ENCODE measurements at regions not wholly inside any gene's neighbourhood (a gene's known extent, or its start where the extent isn't known, plus 50 kb on each side); places are given as distances from the start of the nearest gene placed in this dataset.
"Not testable (repeated sequence)": the region's sequence is repeated elsewhere in the genome, so short reads cannot be mapped to it uniquely, and the experiment has no call there.

- no peak for FAIRE-seq
- TF ChIP-seq POLR2AphosphoS5 (IDR thresholded peaks at IDR 0.05; ENCODE audit: low read depth, low read length) (no peak), POLR2A (IDR thresholded peaks at IDR 0.05; ENCODE audit: low read depth, low read length) (no peak), TAF1 (IDR thresholded peaks at IDR 0.05; ENCODE audit: borderline replicate concordance, low read depth, low read length) (no peak)
- no peak for DNase-seq (ENCODE audit: insufficient read length)
Measured at GRCh38 chr11:38153985-38154384, 1555.9 kb upstream of the RAG2 start.

GRCh38 chr11:38143852-38144251 lies 1545.8 kb upstream of the RAG2 start:
- no peak for FAIRE-seq
- no peak for TF ChIP-seq POLR2AphosphoS5 (IDR thresholded peaks at IDR 0.05; ENCODE audit: low read depth, low read length)
- TF ChIP-seq TAF1 (IDR thresholded peaks at IDR 0.05; ENCODE audit: borderline replicate concordance, low read depth, low read length) = no peak
- no peak for TF ChIP-seq POLR2A (IDR thresholded peaks at IDR 0.05; ENCODE audit: low read depth, low read length)

GRCh38 chr11:38138972-38139371 lies 1540.9 kb upstream of the RAG2 start:
- no peak for TF ChIP-seq POLR2A (IDR thresholded peaks at IDR 0.05; ENCODE audit: low read depth, low read length)
- TF ChIP-seq TAF1 (IDR thresholded peaks at IDR 0.05; ENCODE audit: borderline replicate concordance, low read depth, low read length) = no peak
- DNase-seq (ENCODE audit: insufficient read length) = no peak
- no peak for FAIRE-seq

More at GRCh38 chr11:38143852-38144251, 1545.8 kb upstream of the RAG2 start:
- DNase-seq (ENCODE audit: insufficient read length) = no peak

DNA sequence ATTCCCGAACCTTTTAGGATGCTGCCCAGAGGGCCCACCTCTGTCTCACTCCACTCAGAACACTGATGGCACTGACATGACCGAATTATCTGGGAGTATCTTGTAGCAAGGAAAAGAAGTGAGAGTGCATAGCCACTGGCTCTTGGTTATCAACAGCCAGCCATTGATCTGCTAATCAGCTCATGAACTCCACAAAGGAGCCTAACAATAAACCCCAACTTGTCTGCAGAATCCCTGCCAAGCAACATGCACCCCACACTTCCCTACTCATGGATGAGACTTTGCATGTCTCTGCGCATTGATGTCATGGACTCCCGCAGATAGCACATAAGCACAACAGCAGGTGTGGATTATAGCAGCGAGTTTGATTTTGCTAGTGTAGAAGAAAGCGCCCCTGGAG lies 1538.9 kb upstream of the RAG2 start:
- DNase-seq (ENCODE audit: insufficient read length) (no peak), FAIRE-seq (no peak)
- TF ChIP-seq POLR2AphosphoS5 (IDR thresholded peaks at IDR 0.05; ENCODE audit: low read depth, low read length) (no peak), TAF1 (IDR thresholded peaks at IDR 0.05; ENCODE audit: borderline replicate concordance, low read depth, low read length) (no peak), POLR2A (IDR thresholded peaks at IDR 0.05; ENCODE audit: low read depth, low read length) (no peak)

GRCh38 chr11:38131535-38131934 lies 1533.5 kb upstream of the RAG2 start:
- TF ChIP-seq POLR2AphosphoS5 (IDR thresholded peaks at IDR 0.05; ENCODE audit: low read depth, low read length) (no peak), TAF1 (IDR thresholded peaks at IDR 0.05; ENCODE audit: borderline replicate concordance, low read depth, low read length) (no peak), POLR2A (IDR thresholded peaks at IDR 0.05; ENCODE audit: low read depth, low read length) (no peak)
- FAIRE-seq = no peak
- no peak for DNase-seq (ENCODE audit: insufficient read length)

DNA sequence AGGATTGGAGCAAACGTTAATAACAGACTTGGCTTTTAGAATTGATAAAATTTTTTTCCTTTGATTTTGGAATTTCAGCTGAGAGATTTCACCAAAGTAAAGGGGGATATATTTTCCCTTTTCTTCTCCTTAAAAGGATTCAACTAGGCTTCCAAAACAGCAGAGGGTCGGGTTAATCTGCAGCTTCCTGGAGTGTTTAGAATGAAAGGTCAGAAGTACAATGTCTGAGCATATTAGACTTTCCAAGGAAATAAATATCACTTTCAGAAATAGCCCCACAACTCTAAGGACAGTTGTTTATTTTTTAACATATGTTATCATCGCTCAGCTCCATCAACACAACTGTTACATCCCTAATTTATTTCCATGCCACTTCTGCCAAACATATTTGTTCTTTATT lies 1532.9 kb upstream of the RAG2 start:
- TF ChIP-seq POLR2A (IDR thresholded peaks at IDR 0.05; ENCODE audit: low read depth, low read length) (no peak), TAF1 (IDR thresholded peaks at IDR 0.05; ENCODE audit: borderline replicate concordance, low read depth, low read length) (no peak), POLR2AphosphoS5 (IDR thresholded peaks at IDR 0.05; ENCODE audit: low read depth, low read length) (no peak)
- DNase-seq (ENCODE audit: insufficient read length) (no peak), FAIRE-seq (no peak)

- DNase-seq (ENCODE audit: insufficient read length) (no peak), FAIRE-seq (no peak)
Measured at GRCh38 chr11:38130514-38130913, 1532.5 kb upstream of the RAG2 start.

GRCh38 chr11:38123673-38124072 lies 1525.6 kb upstream of the RAG2 start:
- TF ChIP-seq POLR2A (IDR thresholded peaks at IDR 0.05; ENCODE audit: low read depth, low read length) (no peak), TAF1 (IDR thresholded peaks at IDR 0.05; ENCODE audit: borderline replicate concordance, low read depth, low read length) (no peak), POLR2AphosphoS5 (IDR thresholded peaks at IDR 0.05; ENCODE audit: low read depth, low read length) (no peak)
- no peak for FAIRE-seq
- DNase-seq (ENCODE audit: insufficient read length) = no peak

More at GRCh38 chr11:38130514-38130913, 1532.5 kb upstream of the RAG2 start:
- no peak for TF ChIP-seq TAF1 (IDR thresholded peaks at IDR 0.05; ENCODE audit: borderline replicate concordance, low read depth, low read length)
- no peak for TF ChIP-seq POLR2A (IDR thresholded peaks at IDR 0.05; ENCODE audit: low read depth, low read length)
- no peak for TF ChIP-seq POLR2AphosphoS5 (IDR thresholded peaks at IDR 0.05; ENCODE audit: low read depth, low read length)

- DNase-seq (ENCODE audit: insufficient read length); FAIRE-seq: not testable (repeated sequence)
Measured at GRCh38 chr11:38116616-38117015, 1518.6 kb upstream of the RAG2 start.

DNA sequence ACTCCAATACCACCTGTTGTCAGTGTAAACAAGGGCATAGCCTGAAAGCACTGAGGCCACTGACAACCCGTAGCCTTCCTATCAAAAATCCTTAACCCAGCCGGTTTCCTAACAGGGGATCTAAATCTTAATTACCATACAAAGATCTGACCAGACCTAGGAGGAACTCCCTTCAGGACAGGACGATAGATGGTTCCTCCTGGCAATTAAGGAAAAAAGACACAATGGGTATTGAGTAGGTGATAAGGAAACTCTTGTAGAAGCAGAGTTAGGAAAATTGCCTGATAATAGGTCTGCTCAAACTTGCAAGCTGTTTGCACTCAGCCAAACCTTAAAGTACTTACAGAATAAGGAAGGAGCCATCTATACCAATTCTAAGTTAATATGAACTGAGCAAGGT lies 1517.3 kb upstream of the RAG2 start:
- not testable (repeated sequence) for FAIRE-seq; DNase-seq (ENCODE audit: insufficient read length)

DNA sequence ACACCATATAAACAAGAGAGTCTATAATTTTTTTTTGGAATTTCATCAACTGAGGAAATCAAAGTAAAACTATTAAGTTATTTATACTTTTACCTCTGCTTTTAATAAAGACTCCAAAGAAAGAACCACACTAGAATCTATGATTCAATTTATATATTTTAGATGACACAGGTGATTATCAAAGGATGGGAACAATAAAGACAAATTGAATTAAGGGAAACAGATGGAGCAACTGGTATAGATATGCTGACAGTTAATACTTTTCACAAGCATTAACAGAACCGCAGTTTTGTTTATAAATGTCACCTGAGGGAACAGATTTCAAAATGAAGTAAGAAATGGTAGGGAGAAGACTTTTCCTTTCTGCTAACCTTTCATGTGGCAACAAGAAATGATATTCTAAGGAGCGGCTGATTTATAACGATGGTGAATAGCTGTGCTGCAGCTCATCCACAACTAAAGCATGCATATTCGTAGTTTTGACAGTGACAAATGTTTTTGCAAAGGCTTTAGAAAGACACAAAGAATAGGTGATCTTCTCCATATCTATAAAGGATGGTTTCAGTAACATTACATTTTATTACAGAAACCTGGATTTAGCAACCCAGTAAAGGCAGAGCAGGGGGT lies 1502.9 kb upstream of the RAG2 start:
- TF ChIP-seq POLR2AphosphoS5 (IDR thresholded peaks at IDR 0.05; ENCODE audit: low read depth, low read length) (no peak), TAF1 (IDR thresholded peaks at IDR 0.05; ENCODE audit: borderline replicate concordance, low read depth, low read length) (no peak), POLR2A (IDR thresholded peaks at IDR 0.05; ENCODE audit: low read depth, low read length) (no peak)
- FAIRE-seq = no peak
- no peak for DNase-seq (ENCODE audit: insufficient read length)

DNA sequence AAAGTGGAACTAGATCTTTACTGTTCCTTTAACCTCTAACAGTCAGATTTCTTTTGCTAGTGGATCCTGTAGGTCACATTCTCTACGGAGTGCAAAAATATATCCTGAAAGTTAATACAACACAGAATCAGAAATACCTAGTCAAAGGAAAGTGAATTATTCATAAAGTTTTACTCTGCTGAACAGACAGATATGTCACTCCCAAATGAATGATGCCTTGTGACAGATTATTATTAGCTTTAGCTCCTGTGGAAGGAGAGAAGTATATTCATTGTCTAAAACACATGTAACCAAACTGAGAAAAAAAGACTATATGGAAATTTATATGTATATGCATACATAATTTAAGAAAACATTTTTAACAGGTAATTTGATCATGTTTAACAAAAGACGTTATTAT lies 1497.2 kb upstream of the RAG2 start:
- TF ChIP-seq POLR2AphosphoS5 (IDR thresholded peaks at IDR 0.05; ENCODE audit: low read depth, low read length) (no peak), POLR2A (IDR thresholded peaks at IDR 0.05; ENCODE audit: low read depth, low read length) (no peak), TAF1 (IDR thresholded peaks at IDR 0.05; ENCODE audit: borderline replicate concordance, low read depth, low read length) (no peak)
- no peak for DNase-seq (ENCODE audit: insufficient read length)
- FAIRE-seq = no peak

DNA sequence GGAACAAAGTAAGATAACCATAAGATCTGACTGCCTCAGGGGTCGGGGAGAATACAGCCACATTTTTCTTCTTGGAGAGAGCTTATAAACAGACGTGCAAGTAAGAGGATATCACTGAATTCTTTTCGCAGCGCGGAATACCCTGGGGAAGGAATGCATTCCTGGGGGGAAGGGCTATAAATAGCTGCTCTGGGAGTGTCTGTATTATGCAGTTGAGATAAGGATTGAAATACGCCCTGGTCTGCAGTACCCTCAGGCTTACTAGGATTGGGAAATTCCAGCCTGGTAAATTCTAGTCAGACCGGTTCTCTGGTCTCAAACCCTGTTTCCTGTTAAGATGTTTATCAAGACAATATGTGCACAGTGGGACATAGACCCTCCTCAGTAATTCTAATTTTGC lies 1491.7 kb upstream of the RAG2 start:
- FAIRE-seq = no peak
- TF ChIP-seq TAF1 (IDR thresholded peaks at IDR 0.05; ENCODE audit: borderline replicate concordance, low read depth, low read length) = no peak
- no peak for TF ChIP-seq POLR2A (IDR thresholded peaks at IDR 0.05; ENCODE audit: low read depth, low read length)
- TF ChIP-seq POLR2AphosphoS5 (IDR thresholded peaks at IDR 0.05; ENCODE audit: low read depth, low read length) = no peak
- DNase-seq (ENCODE audit: insufficient read length) = no peak
